RWPE2 (cell line): ENCODE measurements at regions not wholly inside any gene's neighbourhood (a gene's known extent, or its start where the extent isn't known, plus 50 kb on each side); places are given as distances from the start of the nearest gene placed in this dataset.

Experiments used
- ATAC-seq: fragments of 200-7000 bp; cut with Tn5 transposase; 3 replicates; pipeline ENCODE4 v1.9.1; 2021; ENCODE audit warnings: low read depth
- DNase-seq: peaks from one replicate; pipeline ENCODE4 v3.0.0-alpha.2; 2020; ENCODE audit warnings: low spot score
- H3K27ac ChIP-seq: fragments of 450-650 bp; 2 replicates; pipeline ENCODE4 v1.5.1; 2017; ENCODE audit warnings: mild to moderate bottlenecking; ENCODE audit not compliant: poor library complexity, severe bottlenecking
- H3K27me3 ChIP-seq: fragments of 250-450 bp; sonication (Bioruptor Pico); 2 replicates; pipeline ENCODE4 v1.5.1; 2021; ENCODE audit warnings: mild to moderate bottlenecking, moderate library complexity; ENCODE audit not compliant: insufficient read depth, poor library complexity, severe bottlenecking
- H3K36me3 ChIP-seq: fragments of 250-450 bp; sonication (Bioruptor Pico); 2 replicates; pipeline ENCODE4 v1.5.1; 2020; ENCODE audit warnings: low read depth, mild to moderate bottlenecking, moderate library complexity
- H3K4me1 ChIP-seq: fragments of 250-450 bp; sonication (Bioruptor Pico); 2 replicates; pipeline ENCODE4 v1.5.1; 2021; ENCODE audit warnings: mild to moderate bottlenecking, moderate library complexity; ENCODE audit not compliant: insufficient read depth, poor library complexity, severe bottlenecking
- H3K4me3 ChIP-seq: fragments of 250-450 bp; sonication (Bioruptor Pico); 2 replicates; pipeline ENCODE4 v1.5.1; 2021; ENCODE audit warnings: mild to moderate bottlenecking, moderate library complexity; ENCODE audit not compliant: severe bottlenecking
- H3K9me3 ChIP-seq: fragments of 250-450 bp; sonication (Bioruptor Pico); 2 replicates; pipeline ENCODE4 v1.5.1; 2021; ENCODE audit warnings: mild to moderate bottlenecking, moderate library complexity; ENCODE audit not compliant: severe bottlenecking
- TF ChIP-seq, protein P1 (sequence below): fragments of 450-650 bp; IDR thresholded peaks from one replicate; pipeline ENCODE4 v1.5.1; 2017; ENCODE audit warnings: mild to moderate bottlenecking, moderate library complexity; ENCODE audit not compliant: poor library complexity, severe bottlenecking

DNA sequence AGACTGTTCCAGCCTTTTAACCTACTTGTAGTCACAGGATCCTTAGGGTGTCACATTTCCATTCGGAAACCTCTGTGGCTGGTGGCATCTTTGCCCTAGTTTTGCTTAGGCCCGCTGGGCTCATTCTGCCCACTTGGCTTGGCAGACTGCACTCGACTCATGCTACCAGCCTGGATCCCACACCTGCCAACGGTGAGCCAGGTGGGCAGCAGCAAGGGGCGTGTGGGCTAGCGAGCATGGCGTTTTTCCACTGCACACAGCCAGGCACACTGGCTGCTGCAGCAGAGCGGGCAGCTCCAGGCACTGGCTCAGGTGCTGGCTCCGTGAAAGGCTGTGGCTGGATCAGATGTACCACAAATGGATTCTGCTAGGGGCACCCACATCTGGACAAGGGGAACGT, 838.2 kb downstream of the SLITRK6 start:
- Histone ChIP-seq H3K36me3 (no peaks in the 10 kb centered on the region), H3K9me3 (no peaks in the 10 kb centered on the region), H3K4me3 (no peak overlapping the region), H3K27me3 (no peaks in the 10 kb centered on the region), H3K4me1 (no peaks in the 10 kb centered on the region), H3K27ac (no peak overlapping the region)
- no peak for ATAC-seq
- TF ChIP-seq, protein P1, sequence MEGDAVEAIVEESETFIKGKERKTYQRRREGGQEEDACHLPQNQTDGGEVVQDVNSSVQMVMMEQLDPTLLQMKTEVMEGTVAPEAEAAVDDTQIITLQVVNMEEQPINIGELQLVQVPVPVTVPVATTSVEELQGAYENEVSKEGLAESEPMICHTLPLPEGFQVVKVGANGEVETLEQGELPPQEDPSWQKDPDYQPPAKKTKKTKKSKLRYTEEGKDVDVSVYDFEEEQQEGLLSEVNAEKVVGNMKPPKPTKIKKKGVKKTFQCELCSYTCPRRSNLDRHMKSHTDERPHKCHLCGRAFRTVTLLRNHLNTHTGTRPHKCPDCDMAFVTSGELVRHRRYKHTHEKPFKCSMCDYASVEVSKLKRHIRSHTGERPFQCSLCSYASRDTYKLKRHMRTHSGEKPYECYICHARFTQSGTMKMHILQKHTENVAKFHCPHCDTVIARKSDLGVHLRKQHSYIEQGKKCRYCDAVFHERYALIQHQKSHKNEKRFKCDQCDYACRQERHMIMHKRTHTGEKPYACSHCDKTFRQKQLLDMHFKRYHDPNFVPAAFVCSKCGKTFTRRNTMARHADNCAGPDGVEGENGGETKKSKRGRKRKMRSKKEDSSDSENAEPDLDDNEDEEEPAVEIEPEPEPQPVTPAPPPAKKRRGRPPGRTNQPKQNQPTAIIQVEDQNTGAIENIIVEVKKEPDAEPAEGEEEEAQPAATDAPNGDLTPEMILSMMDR, result no peak
- DNase-seq, result no peak

DNA sequence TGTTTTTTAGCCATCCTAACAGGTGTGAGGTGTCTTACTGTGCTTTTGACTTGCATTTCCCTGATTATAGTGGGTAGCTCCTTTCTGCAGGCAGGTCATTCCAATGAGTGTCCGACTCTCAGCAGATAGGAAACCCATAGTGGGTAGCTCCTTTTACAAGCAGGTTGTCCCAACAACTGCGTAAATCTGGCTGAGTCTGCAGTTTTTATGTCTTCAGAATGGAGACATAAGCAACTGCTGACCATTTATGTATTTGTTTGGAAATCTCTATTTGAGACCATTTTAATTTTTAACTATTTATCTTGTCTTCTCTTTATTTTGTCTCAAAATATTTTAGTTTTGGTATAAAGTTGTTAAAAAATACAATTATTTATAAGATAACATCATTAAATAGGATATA, 839.4 kb downstream of the SLITRK6 start:
- Histone ChIP-seq H3K27me3 (no peaks in the 10 kb centered on the region), H3K36me3 (no peaks in the 10 kb centered on the region), H3K27ac (no peak overlapping the region), H3K4me1 (no peaks in the 10 kb centered on the region), H3K4me3 (no peak overlapping the region), H3K9me3 (no peaks in the 10 kb centered on the region)
- ATAC-seq (no peak), DNase-seq (no peak)
- TF ChIP-seq, protein P1, result no peak

DNA sequence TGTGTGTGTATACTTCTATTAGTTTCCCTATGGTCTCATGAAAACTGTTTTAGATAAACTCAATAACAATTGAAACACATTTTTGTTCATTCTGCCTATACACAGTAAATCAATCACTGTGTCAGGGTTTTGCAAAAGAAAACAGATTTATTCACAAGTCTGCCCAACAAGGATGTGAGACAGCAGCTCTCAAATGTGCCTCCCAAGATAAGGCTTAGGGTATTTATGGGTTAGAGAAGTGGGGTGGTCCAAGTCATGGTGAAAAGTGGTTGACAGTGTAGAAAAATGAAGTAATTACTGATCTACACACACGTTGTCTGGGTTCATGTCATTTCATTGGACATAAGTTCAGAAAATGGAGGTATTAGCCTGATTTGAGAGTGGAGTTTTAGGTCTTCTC, 844.6 kb downstream of the SLITRK6 start:
- Histone ChIP-seq H3K27ac (no peak overlapping the region), H3K4me3 (no peak overlapping the region), H3K27me3 (no peaks in the 10 kb centered on the region), H3K36me3 (no peaks in the 10 kb centered on the region), H3K9me3 (no peaks in the 10 kb centered on the region), H3K4me1 (no peaks in the 10 kb centered on the region)
- ATAC-seq, result no peak
- TF ChIP-seq, protein P1, result no peak
- DNase-seq, result no peak

DNA sequence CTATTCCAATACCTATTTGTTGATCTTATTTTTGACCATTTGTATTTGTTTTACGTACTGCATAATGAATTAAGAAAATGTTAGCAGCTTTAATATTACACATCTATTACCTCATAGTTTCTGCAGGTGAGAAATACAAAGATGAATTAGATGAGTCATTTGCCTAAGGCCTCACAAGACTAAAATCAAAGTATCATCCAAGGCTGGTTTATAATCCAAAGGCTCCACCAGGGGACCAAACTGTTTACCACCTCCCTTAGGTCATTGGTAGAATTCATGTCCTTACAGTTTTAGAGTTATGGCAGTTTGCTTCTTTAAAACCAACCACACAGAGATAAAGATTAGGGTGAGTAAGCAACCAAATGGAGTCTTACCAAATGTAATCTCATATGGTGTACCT, 848.1 kb downstream of the SLITRK6 start:
- Histone ChIP-seq H3K27ac (no peak overlapping the region), H3K27me3 (no peaks in the 10 kb centered on the region), H3K4me1 (no peaks in the 10 kb centered on the region), H3K36me3 (no peaks in the 10 kb centered on the region), H3K9me3 (no peaks in the 10 kb centered on the region), H3K4me3 (no peak overlapping the region)
- ATAC-seq (no peak), DNase-seq (no peak)
- TF ChIP-seq, protein P1, result no peak

DNA sequence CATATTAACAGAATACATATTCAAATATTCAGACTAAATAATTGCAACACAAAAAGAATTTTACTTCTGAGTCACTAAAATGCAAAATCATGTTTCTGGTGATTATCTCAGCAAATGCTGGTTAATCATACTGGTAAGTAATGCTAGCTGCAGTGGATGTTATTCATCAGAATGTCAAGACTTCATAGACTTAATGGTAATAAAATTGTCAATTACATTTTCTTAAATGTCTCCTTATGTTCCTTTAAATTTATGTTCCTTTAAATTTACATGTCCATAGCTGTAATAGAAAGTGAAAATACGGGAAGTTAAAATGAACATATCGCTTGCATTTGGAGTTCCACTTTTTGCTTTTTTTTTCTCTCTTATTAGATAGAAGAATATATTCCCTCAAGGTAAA, 853.0 kb downstream of the SLITRK6 start:
- Histone ChIP-seq H3K4me1 (no peaks in the 10 kb centered on the region), H3K36me3 (no peaks in the 10 kb centered on the region), H3K27ac (no peak overlapping the region), H3K9me3 (no peaks in the 10 kb centered on the region), H3K27me3 (no peaks in the 10 kb centered on the region), H3K4me3 (no peak overlapping the region)
- TF ChIP-seq, protein P1, result no peak
- no peak for ATAC-seq
- no peak for DNase-seq
